Ascending aorta (tissue), 2 donors: ENCODE measurements at regions not wholly inside any gene's neighbourhood (a gene's known extent, or its start where the extent isn't known, plus 50 kb on each side); places are given as distances from the start of the nearest gene placed in this dataset.

Experiments
- DNase-seq, 2 donors: peaks; one replicate each; pipeline ENCODE4 v3.0.0-alpha.2; 2019; ENCODE audit warnings: low spot score in 2 of 2
- H3K27ac ChIP-seq, 2 donors: fragments of 200-600 bp; sonication (generic); one replicate each; pipeline ENCODE4 v1.5.1; 2016 to 2017; ENCODE audit warnings: mild to moderate bottlenecking in 1 of 2
- H3K27me3 ChIP-seq: fragments of 200-600 bp; sonication (generic); one replicate; pipeline ENCODE4 v1.5.1; 2017
- H3K36me3 ChIP-seq, 2 donors: fragments of 200-600 bp; sonication (generic); one replicate each; pipeline ENCODE4 v1.5.1; 2016
- H3K4me1 ChIP-seq, 2 donors: fragments of 200-600 bp; sonication (generic); one replicate each; pipeline ENCODE4 v1.5.1; 2016 to 2017; ENCODE audit warnings: mild to moderate bottlenecking in 1 of 2
- H3K4me3 ChIP-seq, 2 donors: fragments of 200-600 bp; sonication (generic); one replicate each; pipeline ENCODE4 v1.5.1; 2016 to 2017; ENCODE audit warnings: mild to moderate bottlenecking in 1 of 2
- H3K9me3 ChIP-seq, 2 donors: fragments of 200-600 bp; sonication (generic); one replicate each; pipeline ENCODE4 v1.5.1; 2016
- CTCF ChIP-seq, 3 experiments: fragments of 200-600 bp in 2 of 3; fragments of 450-650 bp in 1 of 3; sonication (generic) in 2 of 3; IDR thresholded peaks; one replicate each; pipeline ENCODE4 v1.5.1; 2016 to 2019; ENCODE audit warnings: antibody characterized with exemption in 3 of 3, mild to moderate bottlenecking in 1 of 3, moderate library complexity in 1 of 3
- intact Hi-C: fragments of 100-400 bp; cut with DNase I; formaldehyde crosslinking; loops from one replicate; pipeline ENCODE4 v1.15.1; 2023

GRCh38 chr11:134644476-134645456, 232.7 kb upstream of the B3GAT1 start:
- TF ChIP-seq CTCF (IDR thresholded peaks at IDR 0.05), result no peak
- Histone ChIP-seq H3K4me1 (no peaks in the 10 kb centered on the region), H3K4me3 (no peak overlapping the region), H3K27me3 (no peaks in the 10 kb centered on the region), H3K9me3 (no peaks in the 10 kb centered on the region), H3K27ac (no peak overlapping the region), H3K36me3 (no peaks in the 10 kb centered on the region)
- peak in 1 of 2 donors; percentile 35 for DNase-seq
- intact Hi-C loops, result no loop called here

- H3K27me3 ChIP-seq, result no peaks in the 10 kb centered on the region
- TF ChIP-seq CTCF (IDR thresholded peaks at IDR 0.05), result no peak
- H3K4me3 ChIP-seq, result no peak overlapping the region
- intact Hi-C loops, result no loop called here
- H3K27ac ChIP-seq, result no peak overlapping the region
- peak in 1 of 2 donors; percentile 45 for DNase-seq
- no peaks in the 10 kb centered on the region for H3K36me3 ChIP-seq
- H3K9me3 ChIP-seq, result no peaks in the 10 kb centered on the region
- H3K4me1 ChIP-seq, result no peaks in the 10 kb centered on the region
Measured at GRCh38 chr11:134643115-134644012, 231.3 kb upstream of the B3GAT1 start.

GRCh38 chr11:134642206-134642605, 230.2 kb upstream of the B3GAT1 start:
- H3K36me3 ChIP-seq, result no peaks in the 10 kb centered on the region
- TF ChIP-seq CTCF (IDR thresholded peaks at IDR 0.05), result no peak
- intact Hi-C loops, result no loop called here

DNA sequence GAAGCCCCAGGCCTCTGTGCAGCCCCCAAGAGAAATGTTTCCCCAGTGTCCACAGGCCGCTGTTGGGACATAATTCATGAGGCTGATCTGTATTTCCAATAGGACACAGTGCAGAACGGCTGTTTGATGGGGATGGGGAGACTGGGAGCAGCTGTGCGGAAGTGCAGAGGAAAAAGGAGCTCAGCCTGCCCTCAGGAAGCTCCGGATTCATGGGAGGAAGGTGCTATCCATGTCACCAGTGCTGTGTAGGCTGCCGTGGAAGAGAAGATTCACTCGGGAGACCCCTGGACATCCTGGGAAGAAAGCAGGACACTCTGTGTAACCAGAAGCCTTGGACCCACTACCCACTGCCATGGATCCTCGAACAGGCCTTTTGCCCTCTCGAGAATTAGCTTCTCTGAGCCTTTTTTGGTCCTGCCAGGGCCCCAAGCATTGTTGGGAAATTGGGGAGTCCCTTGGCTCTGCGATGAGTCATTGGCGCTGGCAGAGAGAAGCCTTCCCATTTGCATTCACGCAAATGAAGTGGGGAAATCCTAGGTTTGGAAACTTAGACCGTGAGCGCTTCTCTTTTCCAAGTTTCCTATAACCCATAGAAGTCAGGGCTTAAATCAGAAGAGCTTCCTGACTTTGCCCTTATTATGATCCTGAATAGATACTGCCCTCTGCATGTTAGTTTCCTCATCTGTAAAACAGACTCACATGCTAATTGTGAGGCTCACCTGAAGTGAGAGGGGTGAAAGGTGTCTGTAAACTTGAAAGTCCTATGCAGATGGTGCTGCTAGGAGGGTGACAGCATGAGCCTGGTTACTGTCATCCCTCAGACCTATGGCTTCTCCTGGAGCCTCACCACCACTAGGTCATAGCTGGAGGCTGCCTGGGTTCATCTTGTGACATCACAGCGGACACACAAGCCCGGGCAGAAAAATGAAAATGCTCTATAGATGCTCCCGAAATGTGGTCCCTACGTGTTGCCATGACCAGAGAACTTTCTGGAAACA, 229.2 kb upstream of the B3GAT1 start:
- Histone ChIP-seq H3K4me3 (no peak overlapping the region), H3K36me3 (no peaks in the 10 kb centered on the region), H3K4me1 (no peaks in the 10 kb centered on the region), H3K27me3 (no peaks in the 10 kb centered on the region), H3K9me3 (no peaks in the 10 kb centered on the region), H3K27ac (no peak overlapping the region)
- intact Hi-C loops, result no loop called here
- DNase-seq, result peak in 1 of 2 donors; percentile 28
- TF ChIP-seq CTCF (IDR thresholded peaks at IDR 0.05), result no peak

More at GRCh38 chr11:134642206-134642605, 230.2 kb upstream of the B3GAT1 start:
- Histone ChIP-seq H3K27ac (no peak overlapping the region), H3K27me3 (no peaks in the 10 kb centered on the region), H3K4me3 (no peak overlapping the region), H3K4me1 (no peaks in the 10 kb centered on the region), H3K9me3 (no peaks in the 10 kb centered on the region)
- no peak for DNase-seq

GRCh38 chr11:134640536-134640935, 228.5 kb upstream of the B3GAT1 start:
- no peak for TF ChIP-seq CTCF (IDR thresholded peaks at IDR 0.05)
- Histone ChIP-seq H3K4me1 (no peaks in the 10 kb centered on the region), H3K27ac (no peak overlapping the region), H3K36me3 (no peaks in the 10 kb centered on the region), H3K27me3 (no peaks in the 10 kb centered on the region), H3K4me3 (no peak overlapping the region), H3K9me3 (no peaks in the 10 kb centered on the region)
- intact Hi-C loops, result no loop called here
- peak in 1 of 2 donors; percentile 24 for DNase-seq
